GM21786 (cell line): ENCODE measurements at regions not wholly inside any gene's neighbourhood (a gene's known extent, or its start where the extent isn't known, plus 50 kb on each side); places are given as distances from the start of the nearest gene placed in this dataset.

Experiments
- ATAC-seq: cut with Tn5 transposase; IDR thresholded peaks from one replicate; pipeline ENCODE4 v1.9.1; 2021; ENCODE audit not compliant: unreplicated experiment

GRCh38 chr13:78029901-78030300 is 111.3 kb upstream of the EDNRB start:
- ATAC-seq, result no peak

GRCh38 chr13:78028960-78029359 is 110.3 kb upstream of the EDNRB start:
- no peak for ATAC-seq

GRCh38 chr13:78024996-78025395 is 106.4 kb upstream of the EDNRB start:
- ATAC-seq, result no peak

GRCh38 chr13:78022164-78022877 is 103.7 kb upstream of the EDNRB start:
- ATAC-seq, result peak; percentile 100

GRCh38 chr13:78020861-78021260 is 102.2 kb upstream of the EDNRB start:
- no peak for ATAC-seq

- ATAC-seq, result no peak
Measured at GRCh38 chr13:78015782-78016181, 97.2 kb upstream of the EDNRB start.

GRCh38 chr13:78012046-78012445 is 93.4 kb upstream of the EDNRB start:
- no peak for ATAC-seq

- ATAC-seq, result no peak
Measured at GRCh38 chr13:78004821-78005220, 86.2 kb upstream of the EDNRB start.

GRCh38 chr13:77999746-78000145 is 81.1 kb upstream of the EDNRB start:
- no peak for ATAC-seq

GRCh38 chr13:77994166-77994565 is 75.5 kb upstream of the EDNRB start:
- no peak for ATAC-seq

GRCh38 chr13:77991003-77991402 is 72.4 kb upstream of the EDNRB start:
- ATAC-seq, result no peak

- ATAC-seq, result no peak
Measured at GRCh38 chr13:77989281-77989680, 70.7 kb upstream of the EDNRB start.

- no peak for ATAC-seq
Measured at GRCh38 chr13:77988355-77988754, 69.7 kb upstream of the EDNRB start.

GRCh38 chr13:77986713-77987112 is 68.1 kb upstream of the EDNRB start:
- no peak for ATAC-seq

GRCh38 chr13:77985866-77986636 is 67.4 kb upstream of the EDNRB start:
- ATAC-seq, result no peak

GRCh38 chr13:77981281-77981881 is 62.8 kb upstream of the EDNRB start:
- ATAC-seq, result no peak

- no peak for ATAC-seq
Measured at GRCh38 chr13:77980592-77980991, 62.0 kb upstream of the EDNRB start.

- no peak for ATAC-seq
Measured at GRCh38 chr13:77979721-77980385, 61.2 kb upstream of the EDNRB start.

GRCh38 chr13:77975358-77976042 is 56.9 kb upstream of the EDNRB start:
- ATAC-seq, result no peak

- no peak for ATAC-seq
Measured at GRCh38 chr13:77969299-77969698, 50.7 kb upstream of the EDNRB start.
